GM12878 (cell line): ENCODE measurements at regions not wholly inside any gene's neighbourhood (a gene's known extent, or its start where the extent isn't known, plus 50 kb on each side); places are given as distances from the start of the nearest gene placed in this dataset.

Experiments used
- ATAC-seq: fragments of 200-7000 bp; cut with Tn5 transposase; 3 replicates; pipeline ENCODE4 v1.9.1; 2020; ENCODE audit warnings: mild to moderate bottlenecking, moderate library complexity
- BruUV-seq: library from RNA; stranded (reverse); fragments of 400-500 nt; replicated peaks from 2 replicates; lab custom pipeline; 2021; lab: Mats Ljungman, UMichigan
- CTCF ChIA-PET: fragments of 300-600 bp; sonication (Branson Sonifier 250); formaldehyde crosslinking; extraction: SDS; loops from one replicate; lab custom pipeline; 2021; ENCODE audit warnings: inconsistent platforms; lab: Yijun Ruan, JAX
- POLR2A ChIA-PET: fragments of 350-600 bp; formaldehyde crosslinking; extraction: SDS; loops from one replicate; lab custom pipeline; 2021; ENCODE audit warnings: inconsistent platforms; lab: Charles Lee
- RAD21 ChIA-PET: fragments of 300-600 bp; sonication (Branson Sonifier 250); formaldehyde crosslinking; loops from one replicate; lab custom pipeline; 2023; ENCODE audit warnings: antibody characterized with exemption; ENCODE audit not compliant: unreplicated experiment; lab: Charles Lee
- SMC1A ChIA-PET: fragments of 300-600 bp; sonication (Branson Sonifier 250); formaldehyde crosslinking; loops from one replicate; lab custom pipeline; 2023; ENCODE audit not compliant: unreplicated experiment, uncharacterized antibody; lab: Charles Lee
- DNase-seq: peaks from one replicate; pipeline ENCODE4 v3.0.0-alpha.2; 2011; ENCODE audit warnings: low read depth, low spot score
- FAIRE-seq: peaks from 3 replicates; lab custom pipeline; 2011; peaks lifted over from hg19 to GRCh38; lab: Jason Lieb, UNC
- H2AFZ ChIP-seq: 2 replicates; pipeline ENCODE4 v1.6.0; 2011; ENCODE audit warnings: low read depth, low read length, control low read depth; ENCODE audit not compliant: control insufficient read depth
- H3K27ac ChIP-seq: 2 replicates; pipeline ENCODE4 v1.5.1; 2011; ENCODE audit warnings: control low read depth; ENCODE audit not compliant: control insufficient read depth, insufficient read depth
- H3K27me3 ChIP-seq, 2 experiments: replicated peaks in 1 of 2; 2 replicates each; pipeline versions ENCODE4 v1.6.0 to v1.6.1; 2011; ENCODE audit warnings: low read length in 1 of 2; ENCODE audit not compliant: control insufficient read depth in 2 of 2, insufficient read depth in 2 of 2
- H3K36me3 ChIP-seq, 2 experiments: 2 replicates each; pipeline ENCODE4 v1.5.1; 2011; ENCODE audit warnings: low read length in 1 of 2; ENCODE audit not compliant: control insufficient read depth in 2 of 2, insufficient read depth in 2 of 2
- H3K4me1 ChIP-seq: 2 replicates; pipeline ENCODE4 v1.6.1; 2011; ENCODE audit warnings: mild to moderate bottlenecking, low read length, moderate library complexity, mixed read lengths; ENCODE audit not compliant: control insufficient read depth, insufficient read depth
- H3K4me2 ChIP-seq: 2 replicates; pipeline ENCODE4 v1.6.0; 2011; ENCODE audit warnings: control low read depth; ENCODE audit not compliant: control insufficient read depth, insufficient read depth
- H3K4me3 ChIP-seq: fragments of 200-600 bp; sonication (generic); 2 replicates; pipeline ENCODE4 v1.5.1; 2016
- H3K79me2 ChIP-seq: 2 replicates; pipeline ENCODE4 v1.6.0; 2011; ENCODE audit warnings: low read length; ENCODE audit not compliant: control insufficient read depth, insufficient read depth
- H3K9ac ChIP-seq: 2 replicates; pipeline ENCODE4 v1.8.0; 2011; ENCODE audit warnings: low read length, control low read depth, mixed read lengths; ENCODE audit not compliant: control insufficient read depth, insufficient read depth
- H3K9me3 ChIP-seq: replicated peaks from 3 replicates; pipeline ENCODE4 v1.5.1; 2011; ENCODE audit warnings: mild to moderate bottlenecking, low read length; ENCODE audit not compliant: control insufficient read depth, insufficient read depth
- H4K20me1 ChIP-seq: 2 replicates; pipeline ENCODE4 v1.6.0; 2011; ENCODE audit not compliant: control insufficient read depth, insufficient read depth
- CUX1 ChIP-seq: IDR thresholded peaks from 2 replicates; pipeline ENCODE4 v1.6.1; 2012; ENCODE audit warnings: improper control_type of control experiment, low read depth, low read length; ENCODE audit not compliant: insufficient replicate concordance
- E2F8 ChIP-seq: fragments of 450-650 bp; IDR thresholded peaks from 2 replicates; pipeline ENCODE4 v1.6.1; 2018; ENCODE audit warnings: mild to moderate bottlenecking, low read depth, moderate library complexity; ENCODE audit not compliant: partially characterized antibody
- HCFC1 ChIP-seq: fragments of 150-350 bp; IDR thresholded peaks from 2 replicates; pipeline ENCODE4 v1.6.1; 2014; ENCODE audit warnings: low read length
- HDGF ChIP-seq: fragments of 450-650 bp; IDR thresholded peaks from 2 replicates; pipeline ENCODE4 v1.6.1; 2016; ENCODE audit warnings: antibody characterized with exemption
- IKZF2 ChIP-seq, 2 experiments: fragments of 450-650 bp; IDR thresholded peaks; 2 replicates each; pipeline ENCODE4 v1.6.1; 2017; ENCODE audit warnings: mild to moderate bottlenecking in 2 of 2, moderate library complexity in 2 of 2
- IRF4 ChIP-seq: IDR thresholded peaks from 2 replicates; pipeline ENCODE4 v1.6.1; 2011; ENCODE audit warnings: low read depth, low read length
- JUND ChIP-seq: IDR thresholded peaks from 2 replicates; pipeline ENCODE4 v1.6.1; 2012; ENCODE audit warnings: low read depth, mild to moderate bottlenecking, low read length, improper control_type of control experiment, moderate library complexity
- KAT2A ChIP-seq: conservative IDR thresholded peaks from 2 replicates; pipeline ENCODE4 v1.6.1; 2011; ENCODE audit warnings: low read depth, low read length; ENCODE audit not compliant: control insufficient read depth
- MYB ChIP-seq: fragments of 150-350 bp; IDR thresholded peaks from 2 replicates; pipeline ENCODE4 v1.6.1; 2014; ENCODE audit warnings: mild to moderate bottlenecking, low read depth, low read length, borderline replicate concordance
- PAX5 ChIP-seq: IDR thresholded peaks from 2 replicates; pipeline ENCODE4 v1.6.1; 2011; ENCODE audit warnings: low read depth, low read length, borderline replicate concordance
- SP1 ChIP-seq: IDR thresholded peaks from one replicate; pipeline ENCODE4 v1.6.1; 2011; ENCODE audit warnings: low read depth, low read length
- ZBED1 ChIP-seq: IDR thresholded peaks from 2 replicates; pipeline ENCODE4 v1.6.1; 2016; ENCODE audit warnings: borderline replicate concordance
- ZBTB33 ChIP-seq: fragments of 450-650 bp; IDR thresholded peaks from 2 replicates; pipeline ENCODE4 v1.6.1; 2017; ENCODE audit warnings: mild to moderate bottlenecking
- WGBS: methylation state at CpG from one replicate; pipeline ENCODE4 v1.1.6; 2016; ENCODE audit warnings: low lambda C conversion rate; ENCODE audit not compliant: insufficient replicate concordance, insufficient coverage; ENCODE audit errors: missing lambda C conversion rate; 5-methylcytosine and 5-hydroxymethylcytosine counted together
- in situ Hi-C: fragments of 300-500 bp; cut with MboI; formaldehyde crosslinking; loops from 9 replicates; pipeline ENCODE4 v1.14.3; 2018; ENCODE audit warnings: mixed read lengths
- intact Hi-C: fragments of 100-400 bp; cut with micrococcal nuclease; formaldehyde crosslinking; loops from one replicate; pipeline ENCODE4 v1.14.2; 2022; ENCODE audit not compliant: unreplicated experiment

GRCh38 chr1:95793893-95794292, 559.9 kb downstream of the RWDD3 start:
- FAIRE-seq = no peak
- RAD21 ChIA-PET = no interaction called here

More at GRCh38 chr1:95793893-95794292, 559.9 kb downstream of the RWDD3 start:
- ChIA-PET POLR2A (no interaction called here), CTCF (no interaction called here), SMC1A (no interaction called here)
- in situ Hi-C loops = no loop called here
- 20% methylated on average over 5 of the region's 5 CpGs for WGBS
- Histone ChIP-seq H3K4me1 (no peaks in the 10 kb centered on the region), H3K4me3 (no peak overlapping the region), H3K36me3 (no peaks in the 10 kb centered on the region), H3K27me3 (no peaks in the 10 kb centered on the region), H3K4me2 (no peak overlapping the region), H3K9me3 (no peaks in the 10 kb centered on the region), H3K79me2 (no peaks in the 10 kb centered on the region), H3K9ac (no peak overlapping the region), H3K27ac (no peak overlapping the region), H2AFZ (no peak overlapping the region), H4K20me1 (no peaks in the 10 kb centered on the region)
- no TSS peak for BruUV-seq
- no peak for ATAC-seq
- no peak for DNase-seq
- intact Hi-C loops = no loop called here
- TF ChIP-seq SP1 (no peak), JUND (no peak), KAT2A (no peak), IKZF2 (IDR thresholded peaks at IDR 0.05) (no peak), ZBTB33 (no peak), ZBED1 (no peak), IRF4 (no peak), CUX1 (no peak), HDGF (no peak), PAX5 (no peak), MYB (no peak), HCFC1 (no peak), E2F8 (no peak)
